CD8-positive, alpha-beta memory T cell (primary cell): ENCODE measurements at regions not wholly inside any gene's neighbourhood (a gene's known extent, or its start where the extent isn't known, plus 50 kb on each side); places are given as distances from the start of the nearest gene placed in this dataset.
"Not testable (repeated sequence)": the region's sequence is repeated elsewhere in the genome, so short reads cannot be mapped to it uniquely, and the experiment has no call there.

Source experiments
- CTCF ChIA-PET: fragments of 350-600 bp; sonication (Branson Sonifier 250); formaldehyde crosslinking; loops from one replicate; lab custom pipeline; 2021; ENCODE audit warnings: antibody characterized with exemption; lab: Charles Lee
- POLR2A ChIA-PET: fragments of 350-600 bp; sonication (Branson Sonifier 250); formaldehyde crosslinking; loops from one replicate; lab custom pipeline; 2021; ENCODE audit warnings: antibody characterized with exemption; lab: Charles Lee
- DNase-seq, 5 donors: peaks; one replicate each; pipeline versions ENCODE4 v3.0.0 to v3.0.0-alpha.2; 2020 to 2022; ENCODE audit warnings: mixed read lengths in 1 of 5
- H3K27ac ChIP-seq: one replicate; pipeline ENCODE4 v1.7.0; 2013; ENCODE audit warnings: low read depth, mild to moderate bottlenecking, low read length, moderate library complexity
- H3K27me3 ChIP-seq: 2 replicates; pipeline ENCODE4 v1.7.0; 2013; ENCODE audit warnings: low read length, mild to moderate bottlenecking; ENCODE audit not compliant: insufficient read depth, poor library complexity, severe bottlenecking
- H3K36me3 ChIP-seq: 2 replicates; pipeline ENCODE4 v1.7.0; 2013; ENCODE audit warnings: mild to moderate bottlenecking, low read length, moderate library complexity; ENCODE audit not compliant: insufficient read depth
- H3K4me1 ChIP-seq: 2 replicates; pipeline ENCODE4 v1.7.0; 2013; ENCODE audit warnings: mild to moderate bottlenecking, low read length, moderate library complexity; ENCODE audit not compliant: insufficient read depth
- H3K4me3 ChIP-seq: 2 replicates; pipeline ENCODE4 v1.7.0; 2013; ENCODE audit warnings: mild to moderate bottlenecking, low read length
- H3K9me3 ChIP-seq: 2 replicates; pipeline ENCODE4 v1.7.0; 2013; ENCODE audit warnings: mild to moderate bottlenecking, low read length
- H3K27ac Mint-ChIP-seq, 8 donors: one replicate each; pipeline ENCODE4 v1.8.0; 2020 to 2021; ENCODE audit warnings: mixed read lengths in 8 of 8, mild to moderate bottlenecking in 6 of 8, inconsistent platforms in 3 of 8, moderate library complexity in 3 of 8
- H3K27me3 Mint-ChIP-seq, 2 donors: one replicate each; pipeline ENCODE4 v1.8.0; 2020 to 2021; ENCODE audit warnings: mixed read lengths in 2 of 2, mild to moderate bottlenecking in 1 of 2, moderate library complexity in 1 of 2
- H3K36me3 Mint-ChIP-seq, 3 donors: one replicate each; pipeline ENCODE4 v1.8.0; 2020 to 2021; ENCODE audit warnings: mixed read lengths in 3 of 3, inconsistent platforms in 1 of 3, mild to moderate bottlenecking in 1 of 3
- H3K4me1 Mint-ChIP-seq, 3 donors: one replicate each; pipeline ENCODE4 v1.8.0; 2020 to 2021; ENCODE audit warnings: mixed read lengths in 3 of 3, inconsistent platforms in 1 of 3, mild to moderate bottlenecking in 1 of 3
- H3K4me3 Mint-ChIP-seq, 7 donors: one replicate each; pipeline ENCODE4 v1.8.0; 2020 to 2021; ENCODE audit warnings: mixed read lengths in 7 of 7, mild to moderate bottlenecking in 6 of 7, moderate library complexity in 4 of 7, inconsistent platforms in 2 of 7
- H3K9me3 Mint-ChIP-seq, 5 donors: one replicate each; pipeline ENCODE4 v1.8.0; 2020 to 2022; ENCODE audit warnings: mixed read lengths in 5 of 5, mild to moderate bottlenecking in 3 of 5, moderate library complexity in 2 of 5, inconsistent platforms in 1 of 5

- H3K36me3 Mint-ChIP-seq, result no peaks in the 10 kb centered on the region
- peaks cover 7 to 18% (median 9%) of the 10 kb centered on the region in 5 donors for H3K9me3 Mint-ChIP-seq
- DNase-seq, result no peak
- no peaks in the 10 kb centered on the region for H3K4me1 Mint-ChIP-seq
- H3K27ac ChIP-seq, result no peak overlapping the region
- H3K4me3 ChIP-seq, result no peak overlapping the region
- H3K4me3 Mint-ChIP-seq, result no peak overlapping the region
- no peaks in the 10 kb centered on the region for H3K36me3 ChIP-seq
- H3K4me1 ChIP-seq, result no peaks in the 10 kb centered on the region
- ChIA-PET POLR2A (no interaction called here), CTCF (no interaction called here)
- no peaks in the 10 kb centered on the region for H3K27me3 ChIP-seq
- no peaks in the 10 kb centered on the region for H3K9me3 ChIP-seq
- no peaks in the 10 kb centered on the region for H3K27me3 Mint-ChIP-seq
- H3K27ac Mint-ChIP-seq, result no peak overlapping the region
Measured at GRCh38 chr5:92835712-92836111, 745.3 kb downstream of the NR2F1-AS1 start.

- POLR2A ChIA-PET, H3K27me3 ChIP-seq, H3K27me3 Mint-ChIP-seq, H3K4me1 Mint-ChIP-seq, H3K9me3 ChIP-seq, CTCF ChIA-PET, H3K4me1 ChIP-seq, H3K27ac Mint-ChIP-seq, DNase-seq, H3K4me3 Mint-ChIP-seq, H3K36me3 Mint-ChIP-seq, H3K9me3 Mint-ChIP-seq, H3K4me3 ChIP-seq, H3K36me3 ChIP-seq, H3K27ac ChIP-seq: not testable (repeated sequence)
Measured at GRCh38 chr5:92823551-92823950, 757.5 kb downstream of the NR2F1-AS1 start.

- peaks cover 0 to 8% (median 0%) of the 10 kb centered on the region in 5 donors for H3K9me3 Mint-ChIP-seq
- Histone ChIP-seq H3K27ac (no peak overlapping the region), H3K9me3 (no peaks in the 10 kb centered on the region), H3K4me1 (no peaks in the 10 kb centered on the region), H3K36me3 (no peaks in the 10 kb centered on the region), H3K27me3 (no peaks in the 10 kb centered on the region), H3K4me3 (no peak overlapping the region)
- no peak overlapping the region for H3K4me3 Mint-ChIP-seq
- H3K27ac Mint-ChIP-seq, result no peak overlapping the region
- ChIA-PET POLR2A (no interaction called here), CTCF (no interaction called here)
- no peaks in the 10 kb centered on the region for H3K4me1 Mint-ChIP-seq
- no peaks in the 10 kb centered on the region for H3K27me3 Mint-ChIP-seq
- no peak for DNase-seq
- H3K36me3 Mint-ChIP-seq, result no peaks in the 10 kb centered on the region
Measured at GRCh38 chr5:92822183-92822582, 758.8 kb downstream of the NR2F1-AS1 start.

- H3K4me3 ChIP-seq, result no peak overlapping the region
- no peak overlapping the region for H3K27ac Mint-ChIP-seq
- H3K27me3 ChIP-seq, result no peaks in the 10 kb centered on the region
- no peaks in the 10 kb centered on the region for H3K4me1 ChIP-seq
- H3K36me3 ChIP-seq, result no peaks in the 10 kb centered on the region
- POLR2A ChIA-PET, result no interaction called here
- no peak overlapping the region for H3K4me3 Mint-ChIP-seq
- CTCF ChIA-PET, result no interaction called here
- H3K36me3 Mint-ChIP-seq, result no peaks in the 10 kb centered on the region
- no peak for DNase-seq
- H3K9me3 Mint-ChIP-seq, result peaks cover 0 to 7% (median 0%) of the 10 kb centered on the region in 5 donors
- no peaks in the 10 kb centered on the region for H3K4me1 Mint-ChIP-seq
- H3K27me3 Mint-ChIP-seq, result no peaks in the 10 kb centered on the region
- H3K27ac ChIP-seq, result no peak overlapping the region
- H3K9me3 ChIP-seq, result no peaks in the 10 kb centered on the region
Measured at GRCh38 chr5:92809855-92810465, 771.1 kb downstream of the NR2F1-AS1 start.

- Mint-ChIP-seq H3K9me3 (peaks cover 0 to 4% (median 0%) of the 10 kb centered on the region in 5 donors), H3K27ac (no peak overlapping the region), H3K36me3 (no peaks in the 10 kb centered on the region), H3K27me3 (no peaks in the 10 kb centered on the region), H3K4me1 (no peaks in the 10 kb centered on the region), H3K4me3 (no peak overlapping the region)
- DNase-seq, result no peak
- Histone ChIP-seq H3K4me3 (no peak overlapping the region), H3K27me3 (no peaks in the 10 kb centered on the region), H3K27ac (no peak overlapping the region), H3K9me3 (no peaks in the 10 kb centered on the region), H3K36me3 (no peaks in the 10 kb centered on the region), H3K4me1 (no peaks in the 10 kb centered on the region)
- ChIA-PET POLR2A (no interaction called here), CTCF (no interaction called here)
Measured at GRCh38 chr5:92808474-92808873, 772.5 kb downstream of the NR2F1-AS1 start.

- no peaks in the 10 kb centered on the region for H3K4me1 ChIP-seq
- H3K9me3 Mint-ChIP-seq, result peaks cover 0 to 4% (median 1%) of the 10 kb centered on the region in 5 donors
- no peaks in the 10 kb centered on the region for H3K27me3 ChIP-seq
- H3K36me3 ChIP-seq, result no peaks in the 10 kb centered on the region
- no peak overlapping the region for H3K4me3 Mint-ChIP-seq
- ChIA-PET CTCF (no interaction called here), POLR2A (no interaction called here)
- H3K4me3 ChIP-seq, result no peak overlapping the region
- no peaks in the 10 kb centered on the region for H3K36me3 Mint-ChIP-seq
- no peak overlapping the region for H3K27ac ChIP-seq
- DNase-seq, result no peak
- H3K4me1 Mint-ChIP-seq, result no peaks in the 10 kb centered on the region
- no peak overlapping the region for H3K27ac Mint-ChIP-seq
- H3K27me3 Mint-ChIP-seq, result no peaks in the 10 kb centered on the region
- no peaks in the 10 kb centered on the region for H3K9me3 ChIP-seq
Measured at GRCh38 chr5:92807085-92807484, 773.9 kb downstream of the NR2F1-AS1 start.

- Mint-ChIP-seq H3K4me1 (no peaks in the 10 kb centered on the region), H3K27ac (no peak overlapping the region), H3K4me3 (no peak overlapping the region), H3K36me3 (no peaks in the 10 kb centered on the region), H3K27me3 (no peaks in the 10 kb centered on the region), H3K9me3 (peaks cover 0 to 8% (median 2%) of the 10 kb centered on the region in 5 donors)
- Histone ChIP-seq H3K27me3 (no peaks in the 10 kb centered on the region), H3K4me3 (no peak overlapping the region), H3K36me3 (no peaks in the 10 kb centered on the region), H3K4me1 (no peaks in the 10 kb centered on the region), H3K9me3 (no peaks in the 10 kb centered on the region), H3K27ac (no peak overlapping the region)
- CTCF ChIA-PET, result no interaction called here
- POLR2A ChIA-PET, result no interaction called here
- no peak for DNase-seq
Measured at GRCh38 chr5:92805446-92805845, 775.6 kb downstream of the NR2F1-AS1 start.

- peaks cover 0 to 8% (median 5%) of the 10 kb centered on the region in 5 donors for H3K9me3 Mint-ChIP-seq
- ChIA-PET POLR2A (no interaction called here), CTCF (no interaction called here)
- no peaks in the 10 kb centered on the region for H3K27me3 Mint-ChIP-seq
- Histone ChIP-seq H3K36me3 (no peaks in the 10 kb centered on the region), H3K27ac (no peak overlapping the region), H3K9me3 (no peaks in the 10 kb centered on the region), H3K27me3 (no peaks in the 10 kb centered on the region), H3K4me3 (no peak overlapping the region), H3K4me1 (no peaks in the 10 kb centered on the region)
- H3K36me3 Mint-ChIP-seq, result no peaks in the 10 kb centered on the region
- H3K4me3 Mint-ChIP-seq, result no peak overlapping the region
- no peak overlapping the region for H3K27ac Mint-ChIP-seq
- no peaks in the 10 kb centered on the region for H3K4me1 Mint-ChIP-seq
- DNase-seq, result no peak
Measured at GRCh38 chr5:92801911-92802310, 779.1 kb downstream of the NR2F1-AS1 start.
